Peyer's patch (tissue), 4 donors: ENCODE measurements at regions not wholly inside any gene's neighbourhood (a gene's known extent, or its start where the extent isn't known, plus 50 kb on each side); places are given as distances from the start of the nearest gene placed in this dataset.

ENCODE experiments used
- DNase-seq, 3 donors: peaks; one replicate each; pipeline ENCODE4 v3.0.0-alpha.2; 2017 to 2019
- H3K27ac ChIP-seq, 4 donors: fragments of 200-600 bp; sonication (generic); one replicate each; pipeline ENCODE4 v1.5.1; 2016 to 2019
- H3K27me3 ChIP-seq, 2 donors: fragments of 200-600 bp; sonication (generic); one replicate each; pipeline ENCODE4 v1.5.1; 2019
- H3K36me3 ChIP-seq, 3 donors: fragments of 200-600 bp; sonication (generic); one replicate each; pipeline ENCODE4 v1.5.1; 2016 to 2019
- H3K4me1 ChIP-seq, 4 donors: fragments of 200-600 bp; sonication (generic); one replicate each; pipeline ENCODE4 v1.5.1; 2016 to 2019
- H3K4me3 ChIP-seq, 4 donors: fragments of 200-600 bp; sonication (generic); 1 replicate in 3 of 4; 2 replicates in 1 of 4; pipeline ENCODE4 v1.5.1; 2016 to 2019; ENCODE audit warnings: mild to moderate bottlenecking in 1 of 4
- H3K9me3 ChIP-seq, 4 donors: fragments of 200-600 bp; sonication (generic); one replicate each; pipeline ENCODE4 v1.5.1; 2016 to 2019; ENCODE audit warnings: mild to moderate bottlenecking in 1 of 4
- CTCF ChIP-seq, 6 experiments: fragments of 450-650 bp in 4 of 6; fragments of 200-600 bp in 2 of 6; sonication (generic) in 1 of 6; IDR thresholded peaks; one replicate each; pipeline ENCODE4 v1.5.1; 2017 to 2019; ENCODE audit warnings: antibody characterized with exemption in 6 of 6, mild to moderate bottlenecking in 3 of 6, moderate library complexity in 1 of 6
- POLR2A ChIP-seq, 2 donors: fragments of 450-650 bp; IDR thresholded peaks; one replicate each; pipeline ENCODE4 v1.5.1; 2017; ENCODE audit warnings: antibody characterized with exemption in 2 of 2, mild to moderate bottlenecking in 2 of 2, moderate library complexity in 2 of 2

- TF ChIP-seq POLR2A (IDR thresholded peaks at IDR 0.05) (no peak), CTCF (IDR thresholded peaks at IDR 0.05) (no peak)
- Histone ChIP-seq H3K4me3 (no peak overlapping the region), H3K4me1 (no peaks in the 10 kb centered on the region), H3K27ac (no peak overlapping the region), H3K36me3 (no peaks in the 10 kb centered on the region), H3K9me3 (no peaks in the 10 kb centered on the region), H3K27me3 (no peaks in the 10 kb centered on the region)
- DNase-seq, result peak in 1 of 3 donors; percentile 19
Measured at GRCh38 chr9:91029650-91030361, 228.2 kb downstream of the SYK start.

GRCh38 chr9:91032121-91032531, 230.5 kb downstream of the SYK start:
- H3K9me3 ChIP-seq, result no peaks in the 10 kb centered on the region
- peak in 2 of 3 donors; percentile 35 to 37 for DNase-seq
- H3K27ac ChIP-seq, result no peak overlapping the region
- H3K4me3 ChIP-seq, result no peak overlapping the region
- TF ChIP-seq POLR2A (IDR thresholded peaks at IDR 0.05), result no peak
- TF ChIP-seq CTCF (IDR thresholded peaks at IDR 0.05), result no peak
- no peaks in the 10 kb centered on the region for H3K27me3 ChIP-seq
- no peaks in the 10 kb centered on the region for H3K36me3 ChIP-seq
- H3K4me1 ChIP-seq, result peaks cover 0 to 6% (median 4%) of the 10 kb centered on the region in 4 donors

GRCh38 chr9:91033270-91033669, 231.7 kb downstream of the SYK start:
- Histone ChIP-seq H3K9me3 (no peaks in the 10 kb centered on the region), H3K36me3 (no peaks in the 10 kb centered on the region), H3K4me3 (no peak overlapping the region), H3K27me3 (no peaks in the 10 kb centered on the region), H3K27ac (no peak overlapping the region), H3K4me1 (peaks cover 6 to 17% (median 11%) of the 10 kb centered on the region in 4 donors)
- TF ChIP-seq POLR2A (IDR thresholded peaks at IDR 0.05) (no peak), CTCF (IDR thresholded peaks at IDR 0.05) (no peak)
- peak in 1 of 3 donors; percentile 16 for DNase-seq

DNA sequence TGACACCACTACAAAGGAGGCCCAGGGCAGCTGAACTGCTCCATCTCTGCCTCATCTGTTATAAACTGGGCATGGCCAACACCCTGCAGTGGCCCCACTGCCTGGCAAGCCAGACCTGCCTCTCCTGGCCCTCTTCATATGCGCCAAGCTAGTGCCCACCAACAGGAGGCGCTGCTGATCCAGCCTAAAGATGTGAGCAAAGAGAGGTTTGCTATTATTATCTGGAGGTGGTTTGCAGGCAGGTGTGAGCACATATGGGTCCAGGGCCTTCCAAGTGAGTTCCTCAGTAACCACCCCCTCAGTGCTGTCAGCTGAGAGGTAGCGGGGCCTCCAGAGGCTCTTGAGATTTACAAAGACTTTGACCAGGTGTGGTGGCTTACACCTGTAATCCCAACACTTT, 232.2 kb downstream of the SYK start:
- peak; percentile 57 to 76 (median 60) for DNase-seq
- no peak overlapping the region for H3K27ac ChIP-seq
- no peaks in the 10 kb centered on the region for H3K36me3 ChIP-seq
- no peak for TF ChIP-seq POLR2A (IDR thresholded peaks at IDR 0.05)
- TF ChIP-seq CTCF (IDR thresholded peaks at IDR 0.05), result peak in 5 of 6 experiments; percentile 40 to 52 (median 50)
- H3K9me3 ChIP-seq, result no peaks in the 10 kb centered on the region
- H3K4me3 ChIP-seq, result no peak overlapping the region
- H3K27me3 ChIP-seq, result no peaks in the 10 kb centered on the region
- H3K4me1 ChIP-seq, result peaks cover 6 to 21% (median 11%) of the 10 kb centered on the region in 4 donors

DNA sequence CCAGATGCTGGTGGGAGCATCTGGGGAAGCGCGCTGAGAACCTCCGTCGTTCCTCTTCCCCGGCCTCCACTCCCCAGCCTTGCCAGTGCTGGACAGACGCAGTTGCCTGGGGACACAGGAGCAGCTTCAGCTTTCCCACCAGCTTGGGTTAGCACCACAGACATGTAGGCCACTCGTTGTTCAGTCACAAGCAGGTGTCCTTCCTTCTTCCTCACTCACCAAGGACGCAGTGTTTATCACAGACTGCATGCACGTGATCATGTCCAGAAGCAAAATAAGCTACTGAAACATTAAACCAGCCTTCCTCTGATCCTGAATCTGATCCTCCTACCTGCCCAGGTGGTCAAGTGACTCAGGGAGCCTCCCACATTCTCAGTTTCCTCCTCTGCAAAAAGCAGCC, 232.9 kb downstream of the SYK start:
- no peak overlapping the region for H3K4me3 ChIP-seq
- peaks cover 6 to 21% (median 11%) of the 10 kb centered on the region in 4 donors for H3K4me1 ChIP-seq
- H3K27ac ChIP-seq, result no peak overlapping the region
- H3K27me3 ChIP-seq, result no peaks in the 10 kb centered on the region
- H3K9me3 ChIP-seq, result no peaks in the 10 kb centered on the region
- no peaks in the 10 kb centered on the region for H3K36me3 ChIP-seq
- no peak for TF ChIP-seq POLR2A (IDR thresholded peaks at IDR 0.05)
- no peak for TF ChIP-seq CTCF (IDR thresholded peaks at IDR 0.05)
- peak in 2 of 3 donors; percentile 15 to 38 for DNase-seq
